Thyroid gland (tissue), 4 donors: ENCODE measurements at regions not wholly inside any gene's neighbourhood (a gene's known extent, or its start where the extent isn't known, plus 50 kb on each side); places are given as distances from the start of the nearest gene placed in this dataset.
"Not testable (repeated sequence)": the region's sequence is repeated elsewhere in the genome, so short reads cannot be mapped to it uniquely, and the experiment has no call there.

Experiments used
- DNase-seq, 2 donors: peaks; one replicate each; pipeline ENCODE4 v3.0.0-alpha.2; 2019
- H3K27ac ChIP-seq, 3 donors: fragments of 200-600 bp; sonication (generic); 1 replicate in 2 of 3; 2 replicates in 1 of 3; pipeline ENCODE4 v1.5.1; 2016 to 2019; ENCODE audit warnings: mild to moderate bottlenecking in 1 of 3, moderate library complexity in 1 of 3
- H3K27me3 ChIP-seq: fragments of 200-600 bp; sonication (generic); one replicate; pipeline ENCODE4 v1.5.1; 2019
- H3K36me3 ChIP-seq, 2 donors: fragments of 200-600 bp; sonication (generic); one replicate each; pipeline ENCODE4 v1.5.1; 2016 to 2019
- H3K4me1 ChIP-seq, 2 donors: fragments of 200-600 bp; sonication (generic); one replicate each; pipeline ENCODE4 v1.5.1; 2017 to 2019
- H3K4me3 ChIP-seq, 3 donors: fragments of 200-600 bp; sonication (generic); replicated peaks in 1 of 3; 1 replicate in 2 of 3; 2 replicates in 1 of 3; pipeline ENCODE4 v1.5.1; 2016; ENCODE audit warnings: mild to moderate bottlenecking in 1 of 3
- H3K9me3 ChIP-seq: fragments of 200-600 bp; sonication (generic); one replicate; pipeline ENCODE4 v1.5.1; 2017
- CTCF ChIP-seq, 6 experiments: fragments of 200-600 bp in 3 of 6; fragments of 450-650 bp in 3 of 6; sonication (generic) in 3 of 6; IDR thresholded peaks; one replicate each; pipeline ENCODE4 v1.5.1; 2016 to 2019; ENCODE audit warnings: antibody characterized with exemption in 6 of 6, mild to moderate bottlenecking in 2 of 6, inconsistent platforms in 1 of 6, moderate library complexity in 1 of 6
- POLR2A ChIP-seq, 2 donors: fragments of 450-650 bp; IDR thresholded peaks; one replicate each; pipeline ENCODE4 v1.6.1; 2017; ENCODE audit warnings: antibody characterized with exemption in 2 of 2, mild to moderate bottlenecking in 2 of 2, moderate library complexity in 1 of 2
- WGBS, 2 donors: methylation state at CpG; one replicate each; pipeline ENCODE4 v1.1.5; 2017; 5-methylcytosine and 5-hydroxymethylcytosine counted together
- intact Hi-C: fragments of 100-400 bp; cut with DNase I; formaldehyde crosslinking; loops from one replicate; pipeline ENCODE4 v1.15.1; 2023

DNA sequence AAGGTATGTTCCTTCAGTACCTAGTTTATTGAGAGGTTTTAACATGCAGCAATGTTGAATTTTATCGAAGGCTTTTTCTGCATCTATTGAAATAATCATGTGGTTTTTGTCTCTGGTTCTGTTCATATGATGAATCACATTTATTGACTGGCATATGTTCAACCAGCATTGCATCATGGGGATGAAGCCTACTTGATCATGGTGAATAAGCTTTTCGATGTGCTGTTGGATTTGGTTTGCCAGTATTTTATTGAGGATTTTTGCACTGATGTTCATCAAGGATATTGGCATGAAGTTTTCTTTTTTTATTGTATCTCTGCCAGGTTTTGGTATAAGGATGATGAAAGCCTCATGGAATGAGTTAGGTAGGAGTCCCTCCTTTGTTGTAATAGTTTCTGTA is 204.0 kb upstream of the GNAI1 start:
- TF ChIP-seq CTCF (IDR thresholded peaks at IDR 0.05) (no peak), POLR2A (IDR thresholded peaks at IDR 0.05) (no peak)
- no peaks in the 10 kb centered on the region for H3K27me3 ChIP-seq
- no peaks in the 10 kb centered on the region for H3K36me3 ChIP-seq
- no peak for DNase-seq
- no peaks in the 10 kb centered on the region for H3K4me1 ChIP-seq
- H3K4me3 ChIP-seq: no peak overlapping the region
- 92 to 98% methylated on average over 2 of the region's 2 CpGs for WGBS, 2 donors
- intact Hi-C loops: no loop called here
- H3K27ac ChIP-seq: no peak overlapping the region
- no peaks in the 10 kb centered on the region for H3K9me3 ChIP-seq

GRCh38 chr7:79927116-79927515 is 207.5 kb upstream of the GNAI1 start:
- no peaks in the 10 kb centered on the region for H3K27me3 ChIP-seq
- no peak overlapping the region for H3K27ac ChIP-seq
- no peaks in the 10 kb centered on the region for H3K36me3 ChIP-seq
- WGBS, 2 donors: 85 to 88% methylated on average over 3 of the region's 3 CpGs
- no peak for TF ChIP-seq POLR2A (IDR thresholded peaks at IDR 0.05)
- H3K4me1 ChIP-seq: no peaks in the 10 kb centered on the region
- no peaks in the 10 kb centered on the region for H3K9me3 ChIP-seq
- no peak for DNase-seq
- intact Hi-C loops: no loop called here
- H3K4me3 ChIP-seq: no peak overlapping the region

DNA sequence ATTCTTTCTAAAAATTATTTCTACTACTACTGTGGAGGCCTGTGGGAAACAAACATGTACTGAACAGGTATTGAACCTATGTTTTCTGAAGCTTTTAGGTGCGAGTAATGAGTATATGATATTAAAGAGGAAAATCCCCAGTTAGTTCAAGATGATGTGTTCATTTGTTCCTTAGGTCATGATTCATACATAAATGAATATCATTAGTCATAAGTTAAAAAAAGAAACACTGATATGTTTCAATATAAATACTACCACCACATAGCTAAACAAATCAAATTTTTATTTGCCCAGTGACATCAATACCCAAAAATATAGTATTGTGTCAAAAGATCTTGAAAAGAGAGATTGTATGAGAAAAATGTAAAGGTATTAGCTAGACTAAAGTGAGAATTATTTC is 210.7 kb upstream of the GNAI1 start:
- Histone ChIP-seq H3K36me3 (no peaks in the 10 kb centered on the region), H3K27ac (no peak overlapping the region)
- intact Hi-C loops: no loop called here

DNA sequence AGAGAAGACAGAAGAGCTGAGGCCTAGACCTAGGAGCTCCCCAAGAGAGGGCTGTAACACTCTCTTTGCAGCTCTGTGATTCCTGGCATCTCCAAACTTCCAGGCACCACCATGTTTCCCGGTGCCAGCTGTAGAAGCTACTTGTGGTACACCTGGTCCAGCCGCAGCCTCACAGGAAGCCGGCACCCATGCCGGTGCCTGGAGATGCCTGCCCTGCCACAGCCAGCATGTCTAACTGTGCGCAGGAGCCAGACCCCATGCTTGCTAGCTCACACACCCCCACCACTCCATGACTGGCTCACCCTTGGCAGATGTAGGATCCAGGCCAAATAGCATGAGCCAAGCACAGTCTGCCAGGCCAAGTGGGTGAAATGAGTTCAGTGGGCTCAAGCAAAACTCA is 211.7 kb upstream of the GNAI1 start:
- no peaks in the 10 kb centered on the region for H3K4me1 ChIP-seq
- 90 to 100% methylated on average over 2 to 5 of the region's 5 CpGs for WGBS, 2 donors
- TF ChIP-seq POLR2A (IDR thresholded peaks at IDR 0.05) (no peak), CTCF (IDR thresholded peaks at IDR 0.05) (no peak)

More for the DNA sequence above, 210.7 kb upstream of the GNAI1 start:
- H3K4me1 ChIP-seq: no peaks in the 10 kb centered on the region
- no peak for DNase-seq
- no peak for TF ChIP-seq POLR2A (IDR thresholded peaks at IDR 0.05)
- no peak for TF ChIP-seq CTCF (IDR thresholded peaks at IDR 0.05)
- no peaks in the 10 kb centered on the region for H3K27me3 ChIP-seq
- H3K9me3 ChIP-seq: no peaks in the 10 kb centered on the region
- WGBS, 2 donors: 87 to 98% methylated on average over 1 of the region's 1 CpG
- no peak overlapping the region for H3K4me3 ChIP-seq

DNA sequence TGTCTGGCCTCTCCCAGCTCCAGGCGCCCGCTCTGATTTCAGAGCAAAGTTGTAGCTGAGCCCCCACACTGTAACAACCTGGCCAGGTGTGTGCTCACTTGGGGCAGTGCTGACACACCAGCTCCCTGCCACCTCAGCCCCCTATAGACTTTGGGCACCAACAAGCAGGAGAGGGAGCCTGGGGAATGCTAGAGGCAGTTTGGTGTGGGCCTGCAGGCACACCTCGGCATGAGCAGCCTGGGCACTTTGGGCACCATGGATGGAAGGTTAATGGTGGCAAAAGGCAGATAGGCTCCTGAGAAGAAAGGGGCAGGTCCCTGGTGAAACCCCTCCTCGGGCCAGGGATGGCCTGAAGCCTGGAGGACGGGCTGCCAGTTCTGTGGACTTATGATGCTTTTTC is 212.7 kb upstream of the GNAI1 start:
- DNase-seq: no peak
- no peaks in the 10 kb centered on the region for H3K9me3 ChIP-seq
- intact Hi-C loops: no loop called here
- 86 to 87% methylated on average over 3 to 4 of the region's 5 CpGs for WGBS, 2 donors
- no peak overlapping the region for H3K27ac ChIP-seq
- no peaks in the 10 kb centered on the region for H3K27me3 ChIP-seq
- TF ChIP-seq CTCF (IDR thresholded peaks at IDR 0.05): no peak
- no peak for TF ChIP-seq POLR2A (IDR thresholded peaks at IDR 0.05)
- no peaks in the 10 kb centered on the region for H3K36me3 ChIP-seq
- no peak overlapping the region for H3K4me3 ChIP-seq
- H3K4me1 ChIP-seq: no peaks in the 10 kb centered on the region

More for the DNA sequence above, 211.7 kb upstream of the GNAI1 start:
- Histone ChIP-seq H3K27ac (no peak overlapping the region), H3K4me3 (no peak overlapping the region), H3K36me3 (no peaks in the 10 kb centered on the region), H3K27me3 (no peaks in the 10 kb centered on the region), H3K9me3 (no peaks in the 10 kb centered on the region)
- DNase-seq: no peak
- intact Hi-C loops: no loop called here

DNA sequence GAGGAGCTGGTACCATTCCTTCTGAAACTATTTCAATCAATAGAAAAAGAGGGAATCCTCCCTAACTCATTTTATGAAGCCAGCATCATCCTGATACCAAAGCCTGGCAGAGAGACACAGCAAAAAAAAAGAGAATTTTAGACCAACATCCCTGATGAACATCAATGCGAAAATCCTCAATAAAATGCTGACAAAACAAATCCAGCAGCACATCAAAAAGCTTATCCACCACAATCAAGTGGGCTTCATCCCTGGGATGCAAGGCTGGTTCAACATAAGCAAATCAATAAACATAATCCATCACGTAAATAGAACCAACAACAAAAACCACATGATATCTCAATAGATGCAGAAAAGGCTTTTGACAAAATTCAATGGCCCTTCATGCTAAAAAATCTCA is 216.0 kb upstream of the GNAI1 start:
- H3K4me1 ChIP-seq, DNase-seq, H3K9me3 ChIP-seq, H3K36me3 ChIP-seq, H3K27ac ChIP-seq, H3K4me3 ChIP-seq, H3K27me3 ChIP-seq, intact Hi-C loops: not testable (repeated sequence)
- WGBS, 2 donors: 90 to 94% methylated on average over 2 of the region's 2 CpGs

- intact Hi-C loops, H3K27me3 ChIP-seq, H3K27ac ChIP-seq, H3K9me3 ChIP-seq, H3K4me1 ChIP-seq, H3K36me3 ChIP-seq, DNase-seq, H3K4me3 ChIP-seq: not testable (repeated sequence)
- WGBS, 2 donors: 82 to 88% methylated on average over 2 to 4 of the region's 4 CpGs
Observed at GRCh38 chr7:79915346-79915745, 219.3 kb upstream of the GNAI1 start.
